ENCODE measurements at regions not wholly inside any gene's neighbourhood (a gene's known extent, or its start where the extent isn't known, plus 50 kb on each side); places are given as distances from the start of the nearest gene placed in this dataset.

DNA sequence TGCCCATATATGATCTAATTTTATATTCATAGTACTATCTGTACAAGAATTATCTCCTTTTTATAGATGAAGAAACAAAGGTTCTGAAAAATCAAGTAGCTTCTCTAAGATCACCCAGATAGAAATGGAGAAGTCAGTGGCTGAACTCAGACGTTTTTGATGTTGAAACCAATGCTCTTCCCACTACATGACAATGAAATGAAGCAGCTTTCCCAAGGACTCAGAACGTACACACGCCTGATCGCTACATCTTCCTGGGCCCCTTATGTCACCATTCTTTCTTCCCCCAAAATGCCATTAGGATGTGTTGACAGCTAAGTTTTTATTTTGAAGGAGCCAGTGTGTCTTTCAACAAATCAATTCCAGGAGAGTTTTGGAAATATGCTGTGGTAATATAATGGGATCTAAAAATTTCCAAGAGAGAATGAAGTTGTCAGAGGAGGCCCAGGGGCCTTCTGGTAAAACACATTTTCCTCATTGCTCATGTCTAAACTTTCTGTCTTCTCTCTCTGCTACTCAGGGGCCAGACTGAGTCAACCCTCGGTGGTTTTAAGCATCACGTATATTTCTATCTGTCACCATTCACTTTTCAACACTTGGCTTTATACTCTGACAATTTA lies 98.1 kb upstream of the COL21A1 start:
- Histone ChIP-seq H3K27ac (ENCODE audit: low read depth) (no peak overlapping the region), H3K4me1 (ENCODE audit: insufficient read depth) (no peaks in the 10 kb centered on the region), H2AFZ (no peak overlapping the region), H3K9me2 (ENCODE audit: insufficient read depth) (no peaks in the 10 kb centered on the region), H3K4me2 (no peak overlapping the region), H3K4me3 (no peak overlapping the region), H3K79me2 (replicated peaks; ENCODE audit: insufficient read depth) (no peaks in the 10 kb centered on the region), H3F3A (replicated peaks; ENCODE audit: low read depth) (no peaks in the 10 kb centered on the region), H4K20me1 (replicated peaks; ENCODE audit: insufficient read depth) (no peaks in the 10 kb centered on the region), H3K36me3 (ENCODE audit: insufficient read depth) (no peaks in the 10 kb centered on the region), H3K27me3 (ENCODE audit: insufficient read depth) (no peaks in the 10 kb centered on the region)
- Mint-ChIP-seq H3K9me3 (no peaks in the 10 kb centered on the region), H3K36me3 (ENCODE audit: low read depth) (no peaks in the 10 kb centered on the region), H3K4me3 (no peak overlapping the region), H3K4me1 (peaks cover 9% of the 10 kb centered on the region; the same call in 2 of the 3 replicates), H3K27me3 (ENCODE audit: insufficient read depth, low read depth, poor library complexity) (peaks cover 1% of the 10 kb centered on the region), H3K27ac (no peak overlapping the region)
- DNase-seq (ENCODE audit: low spot score) (no peak), ATAC-seq (no peak)
- TF ChIP-seq ZNF331 (CRISPR knock-in tag; IDR thresholded peaks at IDR 0.05; ENCODE audit: low read depth) (no peak), EZH2 (IDR thresholded peaks at IDR 0.05; ENCODE audit: low read depth, unreplicated experiment) (no peak), REST (IDR thresholded peaks at IDR 0.05; ENCODE audit: unreplicated experiment) (no peak), CTCF (conservative IDR thresholded peaks at IDR 0.05; ENCODE audit: low read depth in 2 of 2) (no peak), STAT1 (IDR thresholded peaks at IDR 0.05; ENCODE audit: unreplicated experiment) (no peak), NANOG (IDR thresholded peaks at IDR 0.05; ENCODE audit: borderline replicate concordance) (no peak), ZNF114 (CRISPR knock-in tag; IDR thresholded peaks at IDR 0.05) (no peak), EZH2phosphoT487 (IDR thresholded peaks at IDR 0.05; ENCODE audit: unreplicated experiment) (no peak), POLR2AphosphoS5 (IDR thresholded peaks at IDR 0.05; ENCODE audit: low read depth) (no peak), CREB1 (CRISPR knock-in tag; IDR thresholded peaks at IDR 0.05; ENCODE audit: low read depth) (no peak), JUNB (IDR thresholded peaks at IDR 0.05; ENCODE audit: unreplicated experiment) (no peak)
- TF ChIP-seq, protein P1, sequence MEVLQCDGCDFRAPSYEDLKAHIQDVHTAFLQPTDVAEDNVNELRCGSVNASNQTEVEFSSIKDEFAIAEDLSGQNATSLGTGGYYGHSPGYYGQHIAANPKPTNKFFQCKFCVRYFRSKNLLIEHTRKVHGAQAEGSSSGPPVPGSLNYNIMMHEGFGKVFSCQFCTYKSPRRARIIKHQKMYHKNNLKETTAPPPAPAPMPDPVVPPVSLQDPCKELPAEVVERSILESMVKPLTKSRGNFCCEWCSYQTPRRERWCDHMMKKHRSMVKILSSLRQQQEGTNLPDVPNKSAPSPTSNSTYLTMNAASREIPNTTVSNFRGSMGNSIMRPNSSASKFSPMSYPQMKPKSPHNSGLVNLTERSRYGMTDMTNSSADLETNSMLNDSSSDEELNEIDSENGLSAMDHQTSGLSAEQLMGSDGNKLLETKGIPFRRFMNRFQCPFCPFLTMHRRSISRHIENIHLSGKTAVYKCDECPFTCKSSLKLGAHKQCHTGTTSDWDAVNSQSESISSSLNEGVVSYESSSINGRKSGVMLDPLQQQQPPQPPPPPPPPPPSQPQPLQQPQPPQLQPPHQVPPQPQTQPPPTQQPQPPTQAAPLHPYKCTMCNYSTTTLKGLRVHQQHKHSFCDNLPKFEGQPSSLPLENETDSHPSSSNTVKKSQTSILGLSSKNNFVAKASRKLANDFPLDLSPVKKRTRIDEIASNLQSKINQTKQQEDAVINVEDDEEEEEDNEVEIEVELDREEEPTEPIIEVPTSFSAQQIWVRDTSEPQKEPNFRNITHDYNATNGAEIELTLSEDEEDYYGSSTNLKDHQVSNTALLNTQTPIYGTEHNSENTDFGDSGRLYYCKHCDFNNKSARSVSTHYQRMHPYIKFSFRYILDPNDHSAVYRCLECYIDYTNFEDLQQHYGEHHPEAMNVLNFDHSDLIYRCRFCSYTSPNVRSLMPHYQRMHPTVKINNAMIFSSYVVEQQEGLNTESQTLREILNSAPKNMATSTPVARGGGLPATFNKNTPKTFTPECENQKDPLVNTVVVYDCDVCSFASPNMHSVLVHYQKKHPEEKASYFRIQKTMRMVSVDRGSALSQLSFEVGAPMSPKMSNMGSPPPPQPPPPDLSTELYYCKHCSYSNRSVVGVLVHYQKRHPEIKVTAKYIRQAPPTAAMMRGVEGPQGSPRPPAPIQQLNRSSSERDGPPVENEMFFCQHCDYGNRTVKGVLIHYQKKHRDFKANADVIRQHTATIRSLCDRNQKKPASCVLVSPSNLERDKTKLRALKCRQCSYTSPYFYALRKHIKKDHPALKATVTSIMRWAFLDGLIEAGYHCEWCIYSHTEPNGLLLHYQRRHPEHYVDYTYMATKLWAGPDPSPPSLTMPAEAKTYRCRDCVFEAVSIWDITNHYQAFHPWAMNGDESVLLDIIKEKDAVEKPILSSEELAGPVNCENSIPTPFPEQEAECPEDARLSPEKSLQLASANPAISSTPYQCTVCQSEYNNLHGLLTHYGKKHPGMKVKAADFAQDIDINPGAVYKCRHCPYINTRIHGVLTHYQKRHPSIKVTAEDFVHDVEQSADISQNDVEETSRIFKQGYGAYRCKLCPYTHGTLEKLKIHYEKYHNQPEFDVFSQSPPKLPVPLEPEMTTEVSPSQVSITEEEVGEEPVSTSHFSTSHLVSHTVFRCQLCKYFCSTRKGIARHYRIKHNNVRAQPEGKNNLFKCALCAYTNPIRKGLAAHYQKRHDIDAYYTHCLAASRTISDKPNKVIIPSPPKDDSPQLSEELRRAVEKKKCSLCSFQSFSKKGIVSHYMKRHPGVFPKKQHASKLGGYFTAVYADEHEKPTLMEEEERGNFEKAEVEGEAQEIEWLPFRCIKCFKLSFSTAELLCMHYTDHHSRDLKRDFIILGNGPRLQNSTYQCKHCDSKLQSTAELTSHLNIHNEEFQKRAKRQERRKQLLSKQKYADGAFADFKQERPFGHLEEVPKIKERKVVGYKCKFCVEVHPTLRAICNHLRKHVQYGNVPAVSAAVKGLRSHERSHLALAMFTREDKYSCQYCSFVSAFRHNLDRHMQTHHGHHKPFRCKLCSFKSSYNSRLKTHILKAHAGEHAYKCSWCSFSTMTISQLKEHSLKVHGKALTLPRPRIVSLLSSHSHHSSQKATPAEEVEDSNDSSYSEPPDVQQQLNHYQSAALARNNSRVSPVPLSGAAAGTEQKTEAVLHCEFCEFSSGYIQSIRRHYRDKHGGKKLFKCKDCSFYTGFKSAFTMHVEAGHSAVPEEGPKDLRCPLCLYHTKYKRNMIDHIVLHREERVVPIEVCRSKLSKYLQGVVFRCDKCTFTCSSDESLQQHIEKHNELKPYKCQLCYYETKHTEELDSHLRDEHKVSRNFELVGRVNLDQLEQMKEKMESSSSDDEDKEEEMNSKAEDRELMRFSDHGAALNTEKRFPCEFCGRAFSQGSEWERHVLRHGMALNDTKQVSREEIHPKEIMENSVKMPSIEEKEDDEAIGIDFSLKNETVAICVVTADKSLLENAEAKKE (CRISPR knock-in tag; IDR thresholded peaks at IDR 0.05): no peak
- TF ChIP-seq, protein P2, sequence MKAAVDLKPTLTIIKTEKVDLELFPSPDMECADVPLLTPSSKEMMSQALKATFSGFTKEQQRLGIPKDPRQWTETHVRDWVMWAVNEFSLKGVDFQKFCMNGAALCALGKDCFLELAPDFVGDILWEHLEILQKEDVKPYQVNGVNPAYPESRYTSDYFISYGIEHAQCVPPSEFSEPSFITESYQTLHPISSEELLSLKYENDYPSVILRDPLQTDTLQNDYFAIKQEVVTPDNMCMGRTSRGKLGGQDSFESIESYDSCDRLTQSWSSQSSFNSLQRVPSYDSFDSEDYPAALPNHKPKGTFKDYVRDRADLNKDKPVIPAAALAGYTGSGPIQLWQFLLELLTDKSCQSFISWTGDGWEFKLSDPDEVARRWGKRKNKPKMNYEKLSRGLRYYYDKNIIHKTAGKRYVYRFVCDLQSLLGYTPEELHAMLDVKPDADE (IDR thresholded peaks at IDR 0.05): no peak
